T-helper 17 cell (primary cell): ENCODE measurements at regions not wholly inside any gene's neighbourhood (a gene's known extent, or its start where the extent isn't known, plus 50 kb on each side); places are given as distances from the start of the nearest gene placed in this dataset.

Experiments
- ATAC-seq: fragments of 150-1000 bp; cut with Tn5 transposase; 2 replicates; pipeline ENCODE4 v1.10.0; 2021; ENCODE audit warnings: mild to moderate bottlenecking, moderate library complexity
- DNase-seq, 3 donors: peaks; one replicate each; pipeline versions ENCODE4 v3.0.0 to v3.0.0-alpha.2; 2020 to 2021
- H3K9me3 ChIP-seq: one replicate; pipeline ENCODE4 v1.7.0; 2013; ENCODE audit warnings: low read length, mild to moderate bottlenecking; ENCODE audit not compliant: control insufficient read depth, poor library complexity, severe bottlenecking
- H3K27ac Mint-ChIP-seq: one replicate; pipeline ENCODE4 v1.8.0; 2022; ENCODE audit warnings: mild to moderate bottlenecking, moderate library complexity, mixed read lengths
- H3K27me3 Mint-ChIP-seq: one replicate; pipeline ENCODE4 v1.8.0; 2022; ENCODE audit warnings: mixed read lengths
- H3K36me3 Mint-ChIP-seq: one replicate; pipeline ENCODE4 v1.8.0; 2022; ENCODE audit warnings: low read depth, mixed read lengths
- H3K4me1 Mint-ChIP-seq: one replicate; pipeline ENCODE4 v1.8.0; 2022; ENCODE audit warnings: mild to moderate bottlenecking, mixed read lengths
- H3K4me3 Mint-ChIP-seq: one replicate; pipeline ENCODE4 v1.8.0; 2022; ENCODE audit warnings: mild to moderate bottlenecking, moderate library complexity, mixed read lengths

DNA sequence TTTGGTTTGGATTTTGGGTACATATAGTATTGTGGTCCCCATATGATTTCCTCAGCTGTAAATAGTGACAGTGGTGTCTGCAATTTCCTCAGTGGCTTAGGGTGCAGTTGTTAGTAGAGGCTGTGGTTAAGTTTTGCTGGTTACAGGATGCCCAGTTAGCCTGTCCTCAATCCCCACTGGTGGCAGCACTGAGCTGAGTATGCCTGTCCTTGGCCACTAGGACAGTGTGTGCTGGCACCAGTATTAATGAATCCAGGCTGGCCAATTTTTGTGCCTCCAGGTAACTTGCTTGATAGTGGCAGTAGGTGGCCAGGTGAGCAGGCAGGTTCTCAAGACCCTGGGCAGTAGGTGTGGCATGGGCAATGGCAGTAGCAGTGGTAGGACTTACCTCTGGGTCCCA is 973.1 kb downstream of the TMEM182 start:
- DNase-seq (no peak), ATAC-seq (no peak)
- Mint-ChIP-seq H3K4me1 (no peaks in the 10 kb centered on the region), H3K27me3 (no peaks in the 10 kb centered on the region), H3K4me3 (no peak overlapping the region), H3K27ac (no peak overlapping the region), H3K36me3 (no peaks in the 10 kb centered on the region)
- no peaks in the 10 kb centered on the region for H3K9me3 ChIP-seq

DNA sequence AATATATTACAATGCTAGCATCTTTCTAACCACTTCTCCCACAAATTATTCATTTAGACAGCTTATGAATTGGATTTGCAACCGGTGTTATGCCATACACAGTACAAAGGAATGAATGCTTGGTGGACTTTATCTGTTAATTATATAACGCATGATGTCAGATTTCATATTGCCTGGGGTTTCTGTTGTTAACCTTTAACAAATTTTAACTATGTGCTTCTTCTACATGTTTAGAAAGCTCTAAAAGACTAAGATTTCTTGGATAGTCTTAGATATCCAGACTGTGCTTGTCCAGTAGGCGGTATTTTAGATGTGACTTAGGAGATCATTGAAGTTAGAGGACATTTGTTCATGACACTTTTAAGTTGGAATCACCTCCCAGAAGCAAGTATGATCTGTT is 976.3 kb downstream of the TMEM182 start:
- Mint-ChIP-seq H3K4me1 (no peaks in the 10 kb centered on the region), H3K4me3 (no peak overlapping the region), H3K36me3 (no peaks in the 10 kb centered on the region), H3K27me3 (no peaks in the 10 kb centered on the region), H3K27ac (no peak overlapping the region)
- ATAC-seq (no peak), DNase-seq (no peak)
- no peaks in the 10 kb centered on the region for H3K9me3 ChIP-seq

DNA sequence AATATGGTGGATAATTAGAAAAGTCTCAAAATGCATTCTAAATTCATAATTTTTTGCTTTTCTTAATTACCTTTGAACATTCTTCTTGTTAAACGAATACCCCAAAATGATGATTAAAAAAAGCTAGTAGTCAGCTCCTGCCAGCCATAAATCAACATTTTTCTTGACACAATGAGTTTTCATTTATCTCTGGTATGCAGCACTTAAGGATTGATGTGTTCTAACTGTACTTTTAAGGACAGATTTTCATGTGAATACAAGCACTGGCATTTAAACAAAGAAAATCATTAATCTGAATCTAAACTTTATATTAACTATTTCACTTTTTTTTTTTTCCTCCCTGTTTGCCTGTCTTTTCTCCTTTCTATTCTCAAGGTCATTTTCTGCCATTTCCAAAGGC is 976.8 kb downstream of the TMEM182 start:
- ATAC-seq: no peak
- Mint-ChIP-seq H3K27me3 (no peaks in the 10 kb centered on the region), H3K4me1 (no peaks in the 10 kb centered on the region), H3K36me3 (no peaks in the 10 kb centered on the region), H3K4me3 (no peak overlapping the region), H3K27ac (no peak overlapping the region)
- no peaks in the 10 kb centered on the region for H3K9me3 ChIP-seq
- no peak for DNase-seq

GRCh38 chr2:103739186-103739585 is 977.4 kb downstream of the TMEM182 start:
- Mint-ChIP-seq H3K4me1 (no peaks in the 10 kb centered on the region), H3K36me3 (no peaks in the 10 kb centered on the region), H3K27ac (no peak overlapping the region), H3K27me3 (no peaks in the 10 kb centered on the region), H3K4me3 (no peak overlapping the region)
- ATAC-seq (no peak), DNase-seq (no peak)
- no peaks in the 10 kb centered on the region for H3K9me3 ChIP-seq

DNA sequence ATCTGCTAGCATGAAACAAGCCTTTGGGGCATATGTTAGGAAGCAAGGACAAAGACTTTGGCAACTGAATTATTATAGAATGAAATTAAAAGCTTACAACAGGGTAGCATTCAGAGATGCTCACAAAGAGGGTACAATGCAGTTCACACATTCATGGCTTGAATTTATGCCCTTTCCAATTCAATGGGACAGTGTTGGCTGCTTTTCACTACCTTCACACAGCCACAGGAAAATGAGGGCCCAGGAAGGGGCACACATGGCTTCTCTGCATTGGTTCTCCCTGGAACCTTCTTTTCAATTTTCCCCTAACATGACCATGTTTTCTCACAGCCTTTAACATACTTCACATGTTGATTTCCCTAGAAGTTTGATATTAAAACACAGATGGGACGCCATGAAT is 978.1 kb downstream of the TMEM182 start:
- Mint-ChIP-seq H3K27ac (no peak overlapping the region), H3K4me1 (no peaks in the 10 kb centered on the region), H3K36me3 (no peaks in the 10 kb centered on the region), H3K27me3 (no peaks in the 10 kb centered on the region), H3K4me3 (no peak overlapping the region)
- ATAC-seq: no peak
- no peaks in the 10 kb centered on the region for H3K9me3 ChIP-seq
- no peak for DNase-seq

GRCh38 chr2:103740631-103741030 is 978.8 kb downstream of the TMEM182 start:
- no peaks in the 10 kb centered on the region for H3K4me1 Mint-ChIP-seq
- H3K4me3 Mint-ChIP-seq: no peak overlapping the region
- ATAC-seq: no peak
- H3K27ac Mint-ChIP-seq: no peak overlapping the region
- H3K9me3 ChIP-seq: no peaks in the 10 kb centered on the region
- no peak for DNase-seq
- H3K27me3 Mint-ChIP-seq: no peaks in the 10 kb centered on the region
- no peaks in the 10 kb centered on the region for H3K36me3 Mint-ChIP-seq

- Mint-ChIP-seq H3K4me3 (no peak overlapping the region), H3K36me3 (no peaks in the 10 kb centered on the region), H3K4me1 (no peaks in the 10 kb centered on the region), H3K27ac (no peak overlapping the region), H3K27me3 (no peaks in the 10 kb centered on the region)
- DNase-seq: no peak
- ATAC-seq: no peak
- no peaks in the 10 kb centered on the region for H3K9me3 ChIP-seq
These were observed 981.4 kb downstream of the TMEM182 start for GRCh38 chr2:103743195-103743594.

- Mint-ChIP-seq H3K27ac (no peak overlapping the region), H3K27me3 (no peaks in the 10 kb centered on the region), H3K36me3 (no peaks in the 10 kb centered on the region), H3K4me1 (no peaks in the 10 kb centered on the region), H3K4me3 (no peak overlapping the region)
- ATAC-seq (no peak), DNase-seq (no peak)
- no peaks in the 10 kb centered on the region for H3K9me3 ChIP-seq
These were observed 992.7 kb downstream of the TMEM182 start for GRCh38 chr2:103754530-103754929.

- H3K9me3 ChIP-seq: peaks cover 2% of the 10 kb centered on the region
- Mint-ChIP-seq H3K4me1 (no peaks in the 10 kb centered on the region), H3K4me3 (no peak overlapping the region), H3K27me3 (no peaks in the 10 kb centered on the region), H3K27ac (no peak overlapping the region), H3K36me3 (no peaks in the 10 kb centered on the region)
- DNase-seq (no peak), ATAC-seq (no peak)
These were observed 1012.1 kb downstream of the TMEM182 start for GRCh38 chr2:103773884-103774283.

- DNase-seq: no peak
- Mint-ChIP-seq H3K4me3 (no peak overlapping the region), H3K27me3 (no peaks in the 10 kb centered on the region), H3K4me1 (no peaks in the 10 kb centered on the region), H3K27ac (no peak overlapping the region), H3K36me3 (no peaks in the 10 kb centered on the region)
- ATAC-seq: no peak
- no peaks in the 10 kb centered on the region for H3K9me3 ChIP-seq
These were observed 1018.4 kb downstream of the TMEM182 start for GRCh38 chr2:103780088-103780702.

DNA sequence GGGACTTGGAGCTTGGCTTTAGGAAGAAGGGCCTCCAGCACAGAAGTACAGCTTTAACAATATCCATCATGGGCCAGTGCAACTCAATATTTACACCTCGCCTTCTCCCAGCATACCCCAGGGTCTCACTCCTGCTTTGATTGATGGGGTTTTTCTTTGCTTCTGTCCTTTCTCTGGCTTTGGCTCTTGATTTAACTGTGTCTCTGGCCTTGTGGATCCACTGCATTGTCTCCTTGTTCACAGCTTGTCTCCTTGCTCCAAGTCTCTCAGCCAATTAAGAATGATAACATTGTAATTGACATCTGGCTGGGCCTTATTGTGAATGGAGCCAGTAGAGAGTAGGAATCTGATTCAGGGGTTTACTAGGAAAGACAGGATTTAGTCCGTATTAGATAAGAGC is 1019.5 kb downstream of the TMEM182 start:
- H3K4me1 Mint-ChIP-seq: no peaks in the 10 kb centered on the region
- H3K27ac Mint-ChIP-seq: no peak overlapping the region
- DNase-seq (no peak), ATAC-seq (no peak)
- H3K27me3 Mint-ChIP-seq: no peaks in the 10 kb centered on the region
- no peaks in the 10 kb centered on the region for H3K36me3 Mint-ChIP-seq
- H3K9me3 ChIP-seq: no peaks in the 10 kb centered on the region
- no peak overlapping the region for H3K4me3 Mint-ChIP-seq

DNA sequence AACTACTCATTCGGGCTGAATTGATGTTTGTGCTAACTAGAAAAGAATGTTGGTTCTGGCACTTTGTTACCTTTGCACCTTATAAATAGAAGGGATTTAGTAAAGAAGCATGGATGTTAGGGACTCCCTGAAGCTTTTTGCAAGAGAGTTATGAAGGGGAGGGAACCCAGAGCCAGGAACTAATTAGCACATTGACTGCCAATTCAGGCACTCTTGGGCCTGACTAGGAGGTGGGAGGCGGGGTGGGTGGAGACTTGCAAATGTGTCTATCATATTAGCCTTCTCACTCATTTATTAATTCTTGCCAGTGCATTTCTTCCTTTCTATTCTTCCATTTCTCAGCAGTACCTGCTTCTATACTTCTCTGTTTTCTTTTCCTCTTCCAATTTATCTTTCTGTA is 1022.4 kb downstream of the TMEM182 start:
- no peaks in the 10 kb centered on the region for H3K4me1 Mint-ChIP-seq
- H3K27ac Mint-ChIP-seq: no peak overlapping the region
- no peak overlapping the region for H3K4me3 Mint-ChIP-seq
- no peaks in the 10 kb centered on the region for H3K36me3 Mint-ChIP-seq
- H3K9me3 ChIP-seq: no peaks in the 10 kb centered on the region
- DNase-seq (no peak), ATAC-seq (no peak)
- H3K27me3 Mint-ChIP-seq: no peaks in the 10 kb centered on the region

DNA sequence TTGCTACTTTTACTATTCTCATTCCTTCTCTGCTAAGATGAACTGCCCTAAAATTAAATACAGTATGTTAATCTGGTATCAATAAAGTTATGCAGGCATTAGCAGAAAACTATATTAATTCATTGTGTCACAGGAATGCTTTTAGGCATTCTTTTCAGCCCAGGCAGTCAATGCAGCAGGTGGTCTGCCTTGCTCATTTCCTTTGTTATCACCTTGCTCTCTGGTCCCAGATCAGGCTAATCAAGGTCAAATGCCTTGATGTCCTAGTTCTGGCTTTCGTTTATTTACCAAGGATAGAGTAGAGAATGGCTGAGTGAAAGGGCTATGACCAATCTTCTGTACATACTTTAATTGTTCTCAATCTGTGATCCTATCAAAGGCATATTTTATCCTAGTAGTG is 1023.6 kb downstream of the TMEM182 start:
- H3K27ac Mint-ChIP-seq: no peak overlapping the region
- ATAC-seq: no peak
- H3K9me3 ChIP-seq: no peaks in the 10 kb centered on the region

DNA sequence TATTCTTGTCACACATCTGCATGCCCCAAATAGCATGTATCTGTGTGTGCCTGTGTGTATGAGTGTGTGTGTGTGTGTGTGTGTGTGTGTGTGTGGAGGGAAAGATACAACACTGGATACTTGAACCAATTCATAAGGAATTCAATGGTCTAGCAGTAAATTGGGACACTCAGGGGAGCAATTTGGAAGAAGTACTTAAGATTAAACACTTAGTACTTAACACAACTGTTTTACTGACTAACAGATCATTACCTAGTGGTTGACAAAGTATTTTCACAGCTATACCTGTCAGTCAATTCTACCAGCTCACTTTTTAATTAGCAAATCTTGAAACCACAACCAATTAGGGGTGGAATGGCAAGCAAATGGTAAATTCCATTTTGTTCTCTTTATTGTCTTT is 1024.1 kb downstream of the TMEM182 start:
- no peak overlapping the region for H3K27ac Mint-ChIP-seq
- ATAC-seq: no peak

More for the DNA sequence above, 1023.6 kb downstream of the TMEM182 start:
- H3K36me3 Mint-ChIP-seq: no peaks in the 10 kb centered on the region
- H3K27me3 Mint-ChIP-seq: no peaks in the 10 kb centered on the region
- DNase-seq: no peak
- no peak overlapping the region for H3K4me3 Mint-ChIP-seq
- H3K4me1 Mint-ChIP-seq: no peaks in the 10 kb centered on the region

More for the DNA sequence above, 1024.1 kb downstream of the TMEM182 start:
- Mint-ChIP-seq H3K27me3 (no peaks in the 10 kb centered on the region), H3K4me3 (no peak overlapping the region), H3K4me1 (no peaks in the 10 kb centered on the region), H3K36me3 (no peaks in the 10 kb centered on the region)
- DNase-seq: no peak
- no peaks in the 10 kb centered on the region for H3K9me3 ChIP-seq
